Nephron (organoid): ENCODE measurements at regions not wholly inside any gene's neighbourhood (a gene's known extent, or its start where the extent isn't known, plus 50 kb on each side); places are given as distances from the start of the nearest gene placed in this dataset.

Source experiments
- H3K27ac Mint-ChIP-seq, 3 experiments: 2 replicates each; pipeline ENCODE4 v1.8.0; 2020; ENCODE audit warnings: mixed read lengths in 3 of 3, mild to moderate bottlenecking in 2 of 3, moderate library complexity in 1 of 3
- H3K27me3 Mint-ChIP-seq: 2 replicates; pipeline ENCODE4 v1.8.0; 2021; ENCODE audit warnings: low read depth, mild to moderate bottlenecking, moderate library complexity, mixed read lengths
- H3K36me3 Mint-ChIP-seq: 2 replicates; pipeline ENCODE4 v1.8.0; 2020; ENCODE audit warnings: low read depth, mixed read lengths
- H3K4me1 Mint-ChIP-seq: 2 replicates; pipeline ENCODE4 v1.8.0; 2020; ENCODE audit warnings: mixed read lengths
- H3K4me3 Mint-ChIP-seq, 3 experiments: 2 replicates each; pipeline ENCODE4 v1.8.0; 2020; ENCODE audit warnings: mild to moderate bottlenecking in 3 of 3, mixed read lengths in 3 of 3, moderate library complexity in 2 of 3
- H3K9me3 Mint-ChIP-seq: 2 replicates; pipeline ENCODE4 v1.8.0; 2020; ENCODE audit warnings: mixed read lengths
- CTCF ChIP-seq, 3 experiments: fragments of 200-600 bp; sonication (generic); IDR thresholded peaks; one replicate each; pipeline ENCODE4 v1.5.0; 2021; ENCODE audit warnings: antibody characterized with exemption in 3 of 3; ENCODE audit not compliant: unreplicated experiment in 3 of 3

GRCh38 chr9:36486933-36487481 lies 85.7 kb upstream of the MELK start:
- Mint-ChIP-seq H3K4me3 (peak overlapping the region; percentile 85 to 89 (median 85)), H3K36me3 (no peaks in the 10 kb centered on the region), H3K27ac (peak overlapping the region; percentile 22 to 82 (median 41)), H3K9me3 (no peaks in the 10 kb centered on the region), H3K27me3 (no peaks in the 10 kb centered on the region), H3K4me1 (peaks cover 33% of the 10 kb centered on the region)
- TF ChIP-seq CTCF (IDR thresholded peaks at IDR 0.05; ENCODE audit: unreplicated experiment in 3 of 3): no peak

- H3K27ac Mint-ChIP-seq: peak overlapping the region; percentile 22 to 82 (median 41)
- no peaks in the 10 kb centered on the region for H3K27me3 Mint-ChIP-seq
- no peak for TF ChIP-seq CTCF (IDR thresholded peaks at IDR 0.05; ENCODE audit: unreplicated experiment in 3 of 3)
- H3K9me3 Mint-ChIP-seq: no peaks in the 10 kb centered on the region
- no peaks in the 10 kb centered on the region for H3K36me3 Mint-ChIP-seq
- H3K4me1 Mint-ChIP-seq: peaks cover 38% of the 10 kb centered on the region
- peak overlapping the region; percentile 85 to 89 (median 85) for H3K4me3 Mint-ChIP-seq
Measured at GRCh38 chr9:36486329-36486932, 86.3 kb upstream of the MELK start.

- no peaks in the 10 kb centered on the region for H3K9me3 Mint-ChIP-seq
- H3K27me3 Mint-ChIP-seq: no peaks in the 10 kb centered on the region
- H3K4me1 Mint-ChIP-seq: peaks cover 39% of the 10 kb centered on the region
- no peaks in the 10 kb centered on the region for H3K36me3 Mint-ChIP-seq
- peak overlapping the region; percentile 40 to 82 (median 41) for H3K27ac Mint-ChIP-seq
- peak overlapping the region; percentile 85 to 89 (median 85) for H3K4me3 Mint-ChIP-seq
- no peak for TF ChIP-seq CTCF (IDR thresholded peaks at IDR 0.05; ENCODE audit: unreplicated experiment in 3 of 3)
Measured at GRCh38 chr9:36485647-36486328, 85.7 kb upstream of the RNF38 start.

GRCh38 chr9:36484124-36484523 lies 84.1 kb upstream of the RNF38 start:
- peaks cover 37% of the 10 kb centered on the region for H3K4me1 Mint-ChIP-seq
- H3K9me3 Mint-ChIP-seq: no peaks in the 10 kb centered on the region
- peak overlapping the region; percentile 42 to 72 (median 43) for H3K4me3 Mint-ChIP-seq
- no peaks in the 10 kb centered on the region for H3K36me3 Mint-ChIP-seq
- no peaks in the 10 kb centered on the region for H3K27me3 Mint-ChIP-seq
- no peak for TF ChIP-seq CTCF (IDR thresholded peaks at IDR 0.05; ENCODE audit: unreplicated experiment in 3 of 3)
- no peak overlapping the region for H3K27ac Mint-ChIP-seq

- Mint-ChIP-seq H3K27ac (no peak overlapping the region), H3K36me3 (no peaks in the 10 kb centered on the region), H3K27me3 (no peaks in the 10 kb centered on the region), H3K4me1 (peaks cover 15% of the 10 kb centered on the region), H3K4me3 (no peak overlapping the region), H3K9me3 (no peaks in the 10 kb centered on the region)
- TF ChIP-seq CTCF (IDR thresholded peaks at IDR 0.05; ENCODE audit: unreplicated experiment in 3 of 3): no peak
Measured at GRCh38 chr9:36479101-36479500, 79.0 kb upstream of the RNF38 start.
